Keratinocyte (primary cell): ENCODE measurements at regions not wholly inside any gene's neighbourhood (a gene's known extent, or its start where the extent isn't known, plus 50 kb on each side); places are given as distances from the start of the nearest gene placed in this dataset.

ENCODE experiments used
- DNase-seq: peaks from one replicate; pipeline ENCODE4 v3.0.0-alpha.2; 2011; ENCODE audit warnings: low read depth, missing footprints, low spot score
- FAIRE-seq: peaks from 2 replicates; lab custom pipeline; 2011; peaks lifted over from hg19 to GRCh38; lab: Jason Lieb, UNC
- H2AFZ ChIP-seq: 2 replicates; pipeline ENCODE4 v1.6.0; 2012; ENCODE audit warnings: low read length, control low read depth, inconsistent platforms; ENCODE audit not compliant: control insufficient read depth
- H3K27ac ChIP-seq: 2 replicates; pipeline ENCODE4 v1.5.1; 2011; ENCODE audit warnings: low read length; ENCODE audit not compliant: control insufficient read depth, insufficient read depth
- H3K27me3 ChIP-seq: 3 replicates; pipeline ENCODE4 v1.6.0; 2011; ENCODE audit warnings: low read length; ENCODE audit not compliant: control insufficient read depth, insufficient read depth; ENCODE audit errors: extremely low read depth
- H3K36me3 ChIP-seq, 2 experiments: 2 replicates in 1 of 2; 3 replicates in 1 of 2; pipeline ENCODE4 v1.5.1; 2011; ENCODE audit warnings: low read length in 2 of 2, mild to moderate bottlenecking in 1 of 2; ENCODE audit not compliant: control insufficient read depth in 2 of 2, insufficient read depth in 2 of 2; ENCODE audit errors: extremely low read depth in 1 of 2
- H3K4me1 ChIP-seq: 3 replicates; pipeline ENCODE4 v1.5.1; 2011; ENCODE audit warnings: low read length; ENCODE audit not compliant: control insufficient read depth, insufficient read depth; ENCODE audit errors: extremely low read depth
- H3K4me2 ChIP-seq: 3 replicates; pipeline ENCODE4 v1.6.0; 2011; ENCODE audit warnings: low read depth, low read length; ENCODE audit not compliant: control insufficient read depth, insufficient read depth; ENCODE audit errors: extremely low read depth
- H3K4me3 ChIP-seq, 3 experiments: fragments of 200-600 bp in 1 of 3; sonication (generic) in 1 of 3; 2 replicates in 2 of 3; 3 replicates in 1 of 3; pipeline ENCODE4 v1.5.1; 2011 to 2016; ENCODE audit warnings: low read length in 3 of 3, mild to moderate bottlenecking in 3 of 3, control low read depth in 2 of 3, inconsistent platforms in 1 of 3, low read depth in 1 of 3, mixed read lengths in 1 of 3, mixed run types in 1 of 3, moderate library complexity in 1 of 3; ENCODE audit not compliant: control insufficient read depth in 2 of 3, insufficient read depth in 2 of 3; ENCODE audit errors: extremely low read depth in 1 of 3
- H3K79me2 ChIP-seq: 2 replicates; pipeline ENCODE4 v1.6.0; 2012; ENCODE audit warnings: low read length; ENCODE audit not compliant: control insufficient read depth, insufficient read depth
- H3K9ac ChIP-seq: 3 replicates; pipeline ENCODE4 v1.6.0; 2011; ENCODE audit warnings: low read length; ENCODE audit not compliant: control insufficient read depth, insufficient read depth; ENCODE audit errors: extremely low read depth
- H3K9me1 ChIP-seq: 3 replicates; pipeline ENCODE4 v1.6.0; 2011; ENCODE audit warnings: low read length; ENCODE audit not compliant: control insufficient read depth, insufficient read depth; ENCODE audit errors: extremely low read depth
- H3K9me3 ChIP-seq: 2 replicates; pipeline ENCODE4 v1.5.1; 2012; ENCODE audit warnings: low read depth, low read length; ENCODE audit not compliant: control insufficient read depth
- H4K20me1 ChIP-seq: 3 replicates; pipeline ENCODE4 v1.6.0; 2011; ENCODE audit warnings: low read length; ENCODE audit not compliant: control insufficient read depth, insufficient read depth; ENCODE audit errors: extremely low read depth
- CTCF ChIP-seq, 3 experiments: IDR thresholded peaks in 1 of 3; conservative IDR thresholded peaks in 1 of 3; optimal IDR thresholded peaks in 1 of 3; 2 replicates in 2 of 3; 3 replicates in 1 of 3; pipeline versions ENCODE3 to v1.5.1; 2011; ENCODE audit warnings: low read length in 3 of 3, mild to moderate bottlenecking in 3 of 3, moderate library complexity in 2 of 3, control low read depth in 1 of 3, inconsistent platforms in 1 of 3; ENCODE audit not compliant: insufficient read depth in 2 of 3; ENCODE audit errors: extremely low read depth in 1 of 3
- EZH2 ChIP-seq: IDR thresholded peaks from one replicate; pipeline ENCODE4 v1.6.1; 2012; ENCODE audit warnings: inconsistent platforms, mild to moderate bottlenecking, low read length, moderate library complexity
- dilution Hi-C: fragments of 300-500 bp; cut with MboI; formaldehyde crosslinking; loops from one replicate; pipeline ENCODE4 v1.7.0; 2020; ENCODE audit warnings: low sequenced_read_pairs; ENCODE audit not compliant: extremely low pct_ligation_motif_present

GRCh38 chr5:60014331-60014730 is 120.8 kb upstream of the PDE4D start:
- no peak overlapping the region for H3K4me2 ChIP-seq
- H3K4me3 ChIP-seq = no peak overlapping the region
- TF ChIP-seq EZH2 (no peak), CTCF (optimal IDR thresholded peaks at IDR 0.05 in 1 of 3, IDR thresholded peaks at IDR 0.05 in 1 of 3, conservative IDR thresholded peaks at IDR 0.05 in 1 of 3; ENCODE audit: extremely low read depth in 1 of 3, insufficient read depth in 2 of 3, low read length in 3 of 3) (no peak)
- dilution Hi-C loops = no loop called here
- H3K27ac ChIP-seq = no peak overlapping the region
- no peak overlapping the region for H3K9ac ChIP-seq
- FAIRE-seq (no peak), DNase-seq (no peak)
- no peaks in the 10 kb centered on the region for H3K36me3 ChIP-seq
- no peaks in the 10 kb centered on the region for H3K27me3 ChIP-seq
- no peaks in the 10 kb centered on the region for H3K9me1 ChIP-seq
- no peaks in the 10 kb centered on the region for H3K9me3 ChIP-seq
- H3K79me2 ChIP-seq = no peaks in the 10 kb centered on the region
- H2AFZ ChIP-seq = no peak overlapping the region
- H4K20me1 ChIP-seq = no peaks in the 10 kb centered on the region
- H3K4me1 ChIP-seq = no peaks in the 10 kb centered on the region

GRCh38 chr5:60010853-60011252 is 117.3 kb upstream of the PDE4D start:
- Histone ChIP-seq H3K4me2 (no peak overlapping the region), H3K9ac (no peak overlapping the region), H3K27me3 (no peaks in the 10 kb centered on the region), H3K36me3 (no peaks in the 10 kb centered on the region), H3K9me1 (no peaks in the 10 kb centered on the region), H3K4me1 (no peaks in the 10 kb centered on the region), H2AFZ (no peak overlapping the region), H4K20me1 (no peaks in the 10 kb centered on the region), H3K4me3 (no peak overlapping the region), H3K79me2 (no peaks in the 10 kb centered on the region), H3K9me3 (no peaks in the 10 kb centered on the region), H3K27ac (no peak overlapping the region)
- TF ChIP-seq EZH2 = no peak
- no peak for TF ChIP-seq CTCF (optimal IDR thresholded peaks at IDR 0.05 in 1 of 3, IDR thresholded peaks at IDR 0.05 in 1 of 3, conservative IDR thresholded peaks at IDR 0.05 in 1 of 3; ENCODE audit: extremely low read depth in 1 of 3, insufficient read depth in 2 of 3, low read length in 3 of 3)
- FAIRE-seq = no peak
- no peak for DNase-seq
- dilution Hi-C loops = no loop called here
